Karpas-422 (cell line): ENCODE measurements at regions not wholly inside any gene's neighbourhood (a gene's known extent, or its start where the extent isn't known, plus 50 kb on each side); places are given as distances from the start of the nearest gene placed in this dataset.
"Not testable (repeated sequence)": the region's sequence is repeated elsewhere in the genome, so short reads cannot be mapped to it uniquely, and the experiment has no call there.

Source experiments
- DNase-seq: peaks from one replicate; pipeline ENCODE4 v3.0.0-alpha.2; 2015
- H2AFZ ChIP-seq: fragments of 200-600 bp; sonication (generic); 2 replicates; pipeline ENCODE4 v1.6.1; 2014; ENCODE audit warnings: antibody characterized with exemption, low read length, mixed read lengths
- H3K27ac ChIP-seq: fragments of 200-600 bp; sonication (generic); 2 replicates; pipeline ENCODE4 v1.5.1; 2014; ENCODE audit warnings: mild to moderate bottlenecking, low read length, moderate library complexity
- H3K27me3 ChIP-seq: fragments of 200-600 bp; sonication (generic); 2 replicates; pipeline ENCODE4 v1.6.1; 2014; ENCODE audit warnings: low read length, mixed read lengths
- H3K36me3 ChIP-seq: fragments of 200-600 bp; sonication (generic); 2 replicates; pipeline ENCODE4 v1.6.1; 2014; ENCODE audit warnings: low read length, mixed read lengths; ENCODE audit not compliant: insufficient read depth
- H3K4me1 ChIP-seq: fragments of 200-600 bp; sonication (generic); 2 replicates; pipeline ENCODE4 v1.6.1; 2014; ENCODE audit warnings: mild to moderate bottlenecking, low read length, mixed read lengths
- H3K4me2 ChIP-seq: fragments of 200-600 bp; sonication (generic); 2 replicates; pipeline ENCODE4 v1.6.1; 2014; ENCODE audit warnings: low read length, low read depth, mild to moderate bottlenecking; ENCODE audit not compliant: poor library complexity, severe bottlenecking
- H3K4me3 ChIP-seq: fragments of 200-600 bp; sonication (generic); 2 replicates; pipeline ENCODE4 v1.5.1; 2014; ENCODE audit warnings: mild to moderate bottlenecking, antibody characterized with exemption, low read length, mixed read lengths
- H3K79me2 ChIP-seq: fragments of 200-600 bp; sonication (generic); 2 replicates; pipeline ENCODE4 v1.6.1; 2014; ENCODE audit warnings: mild to moderate bottlenecking, low read length, mixed read lengths
- H3K9ac ChIP-seq: fragments of 200-600 bp; sonication (generic); 2 replicates; pipeline ENCODE4 v1.6.0; 2014; ENCODE audit warnings: low read length
- H3K9me2 ChIP-seq: fragments of 200-600 bp; sonication (generic), shearing (Covaris generic); replicated peaks from 2 replicates; pipeline ENCODE4 v1.6.0; 2014; ENCODE audit warnings: mild to moderate bottlenecking, low read length, moderate library complexity; ENCODE audit not compliant: insufficient read depth
- H3K9me3 ChIP-seq: fragments of 300-700, 200-600 bp; sonication (generic); 2 replicates; pipeline ENCODE4 v1.6.1; 2014; ENCODE audit warnings: low read length, mixed read lengths
- H4K20me1 ChIP-seq: fragments of 200-600 bp; sonication (generic); 2 replicates; pipeline ENCODE4 v1.6.1; 2014; ENCODE audit warnings: mild to moderate bottlenecking, antibody characterized with exemption, low read length, low read depth; ENCODE audit not compliant: insufficient read depth

DNA sequence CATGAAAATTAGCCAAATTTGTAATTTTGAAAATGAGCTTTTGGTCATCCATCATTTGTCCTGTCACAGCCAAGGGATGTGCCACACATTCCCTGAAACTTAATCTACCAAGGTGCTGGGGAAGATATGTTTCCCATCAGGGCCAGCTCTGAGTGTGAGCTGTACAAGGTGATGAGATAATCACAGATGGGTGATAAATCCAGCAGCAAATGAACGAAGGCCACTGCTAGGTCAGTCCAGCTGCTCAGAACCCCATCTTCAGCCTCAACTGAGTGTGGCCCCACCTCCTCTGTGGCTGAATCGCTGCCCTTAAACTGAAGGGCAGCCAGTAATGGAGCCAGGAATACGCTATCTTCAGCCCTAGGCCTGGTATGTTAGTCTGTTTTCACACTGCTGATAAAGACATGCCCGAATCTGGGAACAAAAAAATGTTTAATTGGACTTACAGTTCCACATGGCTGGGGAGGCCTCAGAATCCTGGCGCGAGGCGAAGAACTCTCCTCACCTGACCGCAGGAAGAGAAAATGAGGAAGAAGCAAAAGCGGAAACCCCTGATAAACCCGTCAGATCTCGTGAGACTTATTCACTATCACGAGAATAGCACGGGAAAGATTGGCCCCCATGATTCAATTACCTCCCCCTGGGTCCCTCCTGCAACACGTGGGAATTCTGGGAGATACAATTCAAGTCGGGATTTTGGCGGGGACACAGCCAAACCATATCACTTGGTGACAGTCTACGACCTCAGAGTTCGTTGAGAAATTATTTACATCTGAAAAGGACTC is 553.0 kb downstream of the NTRK3 start:
- no peak for DNase-seq
- no peak overlapping the region for H2AFZ ChIP-seq
- H3K9me2 ChIP-seq, result no peaks in the 10 kb centered on the region
- H3K27me3 ChIP-seq, result no peaks in the 10 kb centered on the region
- H3K9ac ChIP-seq, result no peak overlapping the region
- no peak overlapping the region for H3K4me2 ChIP-seq
- H3K36me3 ChIP-seq, result no peaks in the 10 kb centered on the region
- no peaks in the 10 kb centered on the region for H3K79me2 ChIP-seq
- H4K20me1 ChIP-seq, result no peaks in the 10 kb centered on the region
- H3K4me1 ChIP-seq, result no peaks in the 10 kb centered on the region
- H3K4me3 ChIP-seq, result no peak overlapping the region
- no peak overlapping the region for H3K27ac ChIP-seq
- no peaks in the 10 kb centered on the region for H3K9me3 ChIP-seq

DNA sequence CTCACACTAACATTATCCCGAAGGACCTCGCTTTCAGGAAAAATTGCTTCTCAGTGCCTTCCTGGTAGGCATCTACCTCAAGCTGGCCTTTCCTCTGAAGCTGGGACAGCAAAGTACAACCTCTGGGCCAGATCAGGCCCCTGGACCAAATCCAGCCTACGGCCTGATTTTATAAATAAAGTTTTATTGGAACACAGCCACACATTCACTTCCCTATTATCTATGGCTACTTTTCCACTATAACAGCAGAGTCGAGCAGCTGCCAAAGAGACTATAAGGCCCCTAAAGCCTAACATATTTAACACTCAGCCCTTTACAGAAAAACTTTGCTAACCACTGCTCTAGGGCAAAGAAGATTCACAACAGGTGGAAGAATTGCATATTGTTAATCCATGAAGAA is 554.3 kb downstream of the NTRK3 start:
- Histone ChIP-seq H3K79me2 (no peaks in the 10 kb centered on the region), H3K27me3 (no peaks in the 10 kb centered on the region), H3K9me2 (no peaks in the 10 kb centered on the region), H3K4me3 (no peak overlapping the region), H3K4me2 (no peak overlapping the region), H3K27ac (no peak overlapping the region), H3K9me3 (no peaks in the 10 kb centered on the region), H2AFZ (no peak overlapping the region), H4K20me1 (no peaks in the 10 kb centered on the region), H3K9ac (no peak overlapping the region), H3K36me3 (no peaks in the 10 kb centered on the region), H3K4me1 (no peaks in the 10 kb centered on the region)
- no peak for DNase-seq

DNA sequence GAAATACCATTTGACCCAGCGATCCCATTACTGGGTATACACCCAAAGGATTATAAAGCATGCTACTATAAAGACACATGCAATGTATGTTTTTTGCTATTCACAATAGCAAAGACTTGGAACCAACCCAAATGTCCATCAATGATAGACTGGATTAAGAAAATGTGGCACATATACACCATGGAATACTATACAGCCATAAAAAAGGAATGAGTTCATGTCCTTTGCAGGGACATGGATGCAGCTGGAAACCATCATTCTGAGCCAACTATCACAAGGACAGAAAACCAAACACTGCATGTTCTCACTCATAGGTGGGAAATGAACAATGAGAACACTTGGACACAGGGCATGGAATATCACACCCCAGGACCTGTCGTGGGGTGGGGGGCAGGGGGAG is 558.1 kb downstream of the NTRK3 start:
- not testable (repeated sequence) for H3K27me3 ChIP-seq, H3K9me2 ChIP-seq

DNA sequence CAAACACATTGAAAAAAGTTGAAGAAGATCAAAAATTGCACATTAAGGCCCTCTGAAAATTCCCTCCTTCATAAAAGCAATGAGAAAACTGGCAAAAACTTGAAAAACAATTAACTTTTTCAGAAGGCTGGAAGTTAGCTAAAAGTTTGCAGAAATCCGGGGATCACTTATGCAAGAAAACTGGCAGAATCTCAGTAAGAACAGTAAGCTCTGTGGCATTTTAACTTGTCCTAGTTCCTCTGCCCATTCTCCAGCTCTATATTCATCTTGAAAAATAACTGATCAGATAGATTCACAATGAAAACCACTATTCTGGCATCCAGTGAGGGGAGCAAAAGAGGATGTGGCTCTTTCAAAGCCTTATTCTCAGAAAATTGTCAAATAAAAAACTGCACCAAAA is 566.8 kb downstream of the NTRK3 start:
- H3K27me3 ChIP-seq, result no peaks in the 10 kb centered on the region
- no peak overlapping the region for H3K4me3 ChIP-seq
- H3K36me3 ChIP-seq, result no peaks in the 10 kb centered on the region
- H2AFZ ChIP-seq, result no peak overlapping the region
- no peaks in the 10 kb centered on the region for H4K20me1 ChIP-seq
- no peaks in the 10 kb centered on the region for H3K4me1 ChIP-seq
- H3K27ac ChIP-seq, result no peak overlapping the region
- H3K9ac ChIP-seq, result no peak overlapping the region
- no peaks in the 10 kb centered on the region for H3K9me2 ChIP-seq
- H3K79me2 ChIP-seq, result no peaks in the 10 kb centered on the region
- H3K4me2 ChIP-seq, result no peak overlapping the region
- no peak for DNase-seq
- H3K9me3 ChIP-seq, result peaks cover 18% of the 10 kb centered on the region

More for the DNA sequence above, 558.1 kb downstream of the NTRK3 start:
- not testable (repeated sequence) for H3K9ac ChIP-seq, DNase-seq, H3K4me1 ChIP-seq, H3K36me3 ChIP-seq, H3K9me3 ChIP-seq, H2AFZ ChIP-seq, H3K27ac ChIP-seq, H4K20me1 ChIP-seq, H3K4me3 ChIP-seq, H3K4me2 ChIP-seq, H3K79me2 ChIP-seq

DNA sequence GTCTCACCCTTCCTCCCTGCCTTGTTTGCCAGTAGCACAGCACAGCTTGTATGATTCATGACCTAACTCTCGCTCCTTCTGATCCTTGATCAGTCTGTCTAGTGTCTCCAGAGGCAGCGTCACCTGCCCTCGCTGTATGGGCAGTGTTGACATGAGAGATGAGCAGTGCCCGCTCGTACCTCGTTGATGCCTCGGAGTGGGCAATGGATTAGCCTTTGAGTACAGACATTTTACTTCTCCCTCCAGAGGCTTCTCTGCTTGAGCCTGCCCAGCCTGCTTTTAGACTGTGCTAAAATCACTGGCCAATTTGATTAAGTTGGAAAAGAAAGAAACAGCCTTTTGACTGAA is 569.0 kb downstream of the NTRK3 start:
- Histone ChIP-seq H3K36me3 (no peaks in the 10 kb centered on the region), H3K4me2 (no peak overlapping the region), H4K20me1 (no peaks in the 10 kb centered on the region), H3K9ac (no peak overlapping the region), H3K4me3 (no peak overlapping the region), H3K4me1 (no peaks in the 10 kb centered on the region), H3K79me2 (no peaks in the 10 kb centered on the region), H3K27ac (no peak overlapping the region), H3K9me3 (peaks cover 10% of the 10 kb centered on the region), H3K9me2 (no peaks in the 10 kb centered on the region), H2AFZ (no peak overlapping the region), H3K27me3 (no peaks in the 10 kb centered on the region)
- DNase-seq, result no peak

DNA sequence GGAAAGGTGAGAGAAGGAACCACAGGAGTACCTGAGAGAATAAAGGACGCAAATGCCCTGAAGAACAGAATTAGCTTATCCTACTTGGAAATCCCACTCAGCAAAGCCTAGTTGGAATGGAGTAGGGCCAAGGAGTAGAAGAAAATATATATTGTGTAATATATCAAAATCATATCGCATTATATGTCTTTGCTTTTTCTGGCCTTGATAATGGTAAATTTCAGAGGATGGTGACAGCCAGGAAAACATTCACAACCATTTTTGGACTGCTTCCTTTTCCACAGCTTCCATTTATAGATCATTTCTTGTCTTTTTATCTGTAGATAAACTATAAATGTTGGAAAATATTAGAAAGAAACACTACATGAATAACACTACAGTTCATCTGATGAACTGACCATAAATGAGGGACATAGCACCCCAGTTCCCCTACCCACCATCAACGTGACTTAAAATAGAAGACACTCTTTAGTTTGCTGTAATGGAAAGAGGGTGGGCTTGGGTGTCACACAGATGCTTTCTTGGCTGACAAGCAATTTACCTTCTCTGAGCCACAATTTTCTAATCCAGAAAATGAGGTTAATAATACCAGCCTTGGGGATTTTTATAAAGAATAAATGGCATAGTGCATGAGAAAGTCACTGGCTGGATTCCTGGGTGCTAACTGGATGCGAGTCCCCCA is 569.6 kb downstream of the NTRK3 start:
- Histone ChIP-seq H3K9me2 (no peaks in the 10 kb centered on the region), H3K9ac (no peak overlapping the region), H3K27me3 (no peaks in the 10 kb centered on the region), H3K4me2 (no peak overlapping the region), H4K20me1 (no peaks in the 10 kb centered on the region), H3K27ac (no peak overlapping the region), H3K4me3 (no peak overlapping the region), H3K79me2 (no peaks in the 10 kb centered on the region), H3K36me3 (no peaks in the 10 kb centered on the region), H3K4me1 (no peaks in the 10 kb centered on the region), H3K9me3 (peaks cover 9% of the 10 kb centered on the region; the same call in 1 of the 2 replicates), H2AFZ (no peak overlapping the region)
- no peak for DNase-seq

DNA sequence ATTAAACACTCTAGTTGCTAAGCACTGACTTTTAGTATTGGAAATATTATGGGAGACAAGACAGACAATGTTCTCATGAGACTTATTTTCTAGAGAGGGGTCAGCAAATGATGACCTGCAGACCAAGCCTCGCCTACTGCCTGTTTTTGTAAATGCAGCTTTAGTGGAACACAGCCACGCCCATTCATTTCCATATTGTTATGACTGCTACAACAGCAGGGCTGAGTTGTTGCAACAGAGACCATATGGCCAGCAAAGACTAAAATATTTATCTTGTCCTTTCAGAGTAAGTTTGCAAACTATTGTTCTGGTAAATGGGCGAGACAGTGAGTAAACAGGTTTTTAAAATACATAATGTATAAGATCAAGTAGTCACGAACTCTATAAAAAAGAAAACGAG is 570.2 kb downstream of the NTRK3 start:
- Histone ChIP-seq H3K27ac (no peak overlapping the region), H3K9me2 (no peaks in the 10 kb centered on the region), H3K9me3 (peaks cover 9% of the 10 kb centered on the region; the same call in 1 of the 2 replicates), H3K4me1 (no peaks in the 10 kb centered on the region), H3K4me3 (no peak overlapping the region), H3K79me2 (no peaks in the 10 kb centered on the region), H2AFZ (no peak overlapping the region), H3K36me3 (no peaks in the 10 kb centered on the region), H4K20me1 (no peaks in the 10 kb centered on the region), H3K4me2 (no peak overlapping the region), H3K9ac (no peak overlapping the region), H3K27me3 (no peaks in the 10 kb centered on the region)
- no peak for DNase-seq

DNA sequence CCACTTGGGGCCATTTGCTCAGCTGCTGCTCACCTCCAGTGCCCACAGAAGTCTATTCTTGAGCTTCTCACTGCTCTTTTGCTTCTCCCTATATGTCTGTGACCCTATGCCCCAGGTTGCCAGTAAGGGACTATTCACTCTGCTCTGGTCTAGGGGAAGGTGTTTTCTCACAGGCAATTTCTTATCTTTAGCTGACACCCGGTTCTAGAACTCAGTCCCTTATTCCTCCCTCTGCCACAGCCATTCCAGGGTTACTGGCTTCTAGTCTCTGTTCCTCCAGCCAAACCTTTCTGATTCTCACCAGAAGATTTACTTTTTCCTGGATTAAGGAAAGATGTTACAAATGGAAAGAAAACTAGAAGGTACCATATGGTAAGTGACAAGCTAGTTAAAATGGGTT is 574.0 kb downstream of the NTRK3 start:
- Histone ChIP-seq H2AFZ (no peak overlapping the region), H3K4me3 (no peak overlapping the region), H3K4me2 (no peak overlapping the region), H3K9ac (no peak overlapping the region), H3K9me3 (peaks cover 15% of the 10 kb centered on the region), H3K27ac (no peak overlapping the region), H4K20me1 (no peaks in the 10 kb centered on the region), H3K79me2 (no peaks in the 10 kb centered on the region), H3K4me1 (no peaks in the 10 kb centered on the region), H3K9me2 (no peaks in the 10 kb centered on the region), H3K27me3 (no peaks in the 10 kb centered on the region), H3K36me3 (no peaks in the 10 kb centered on the region)
- DNase-seq, result no peak
